Testis (tissue), 2 donors: ENCODE measurements at regions not wholly inside any gene's neighbourhood (a gene's known extent, or its start where the extent isn't known, plus 50 kb on each side); places are given as distances from the start of the nearest gene placed in this dataset.

Experiments used
- POLR2A ChIP-seq: fragments of 450-650 bp; IDR thresholded peaks from one replicate; pipeline ENCODE4 v1.6.1; 2017; ENCODE audit warnings: antibody characterized with exemption, mild to moderate bottlenecking, moderate library complexity
- TF ChIP-seq, protein P1 (sequence below), 3 experiments: fragments of 450-650 bp in 2 of 3; fragments of 200-600 bp in 1 of 3; sonication (generic) in 1 of 3; IDR thresholded peaks; one replicate each; pipeline ENCODE4 v1.5.1; 2016 to 2019; ENCODE audit warnings: antibody characterized with exemption in 3 of 3, mild to moderate bottlenecking in 2 of 3, moderate library complexity in 1 of 3

- no peak for TF ChIP-seq POLR2A
- TF ChIP-seq, protein P1, sequence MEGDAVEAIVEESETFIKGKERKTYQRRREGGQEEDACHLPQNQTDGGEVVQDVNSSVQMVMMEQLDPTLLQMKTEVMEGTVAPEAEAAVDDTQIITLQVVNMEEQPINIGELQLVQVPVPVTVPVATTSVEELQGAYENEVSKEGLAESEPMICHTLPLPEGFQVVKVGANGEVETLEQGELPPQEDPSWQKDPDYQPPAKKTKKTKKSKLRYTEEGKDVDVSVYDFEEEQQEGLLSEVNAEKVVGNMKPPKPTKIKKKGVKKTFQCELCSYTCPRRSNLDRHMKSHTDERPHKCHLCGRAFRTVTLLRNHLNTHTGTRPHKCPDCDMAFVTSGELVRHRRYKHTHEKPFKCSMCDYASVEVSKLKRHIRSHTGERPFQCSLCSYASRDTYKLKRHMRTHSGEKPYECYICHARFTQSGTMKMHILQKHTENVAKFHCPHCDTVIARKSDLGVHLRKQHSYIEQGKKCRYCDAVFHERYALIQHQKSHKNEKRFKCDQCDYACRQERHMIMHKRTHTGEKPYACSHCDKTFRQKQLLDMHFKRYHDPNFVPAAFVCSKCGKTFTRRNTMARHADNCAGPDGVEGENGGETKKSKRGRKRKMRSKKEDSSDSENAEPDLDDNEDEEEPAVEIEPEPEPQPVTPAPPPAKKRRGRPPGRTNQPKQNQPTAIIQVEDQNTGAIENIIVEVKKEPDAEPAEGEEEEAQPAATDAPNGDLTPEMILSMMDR (IDR thresholded peaks at IDR 0.05), result no peak
Observed at GRCh38 chr18:4758980-4759379, 303.9 kb upstream of the DLGAP1 start.
